Activated naive CD8-positive, alpha-beta T cell treated with anti-CD3 and anti-CD28 coated beads, Interleukin-2, amount 50 U/mL, for 16 hours (primary cell): ENCODE measurements at regions not wholly inside any gene's neighbourhood (a gene's known extent, or its start where the extent isn't known, plus 50 kb on each side); places are given as distances from the start of the nearest gene placed in this dataset.

Experiments
- DNase-seq: peaks from one replicate; pipeline ENCODE4 v3.0.0-alpha.2; 2020; ENCODE audit warnings: low read depth, low spot score

- DNase-seq, result no peak
These were observed 55.1 kb upstream of the LAMA2 start for GRCh38 chr6:128827675-128828464.

- DNase-seq, result no peak
These were observed 56.3 kb upstream of the LAMA2 start for GRCh38 chr6:128826606-128827005.

- DNase-seq, result no peak
These were observed 60.7 kb upstream of the LAMA2 start for GRCh38 chr6:128822271-128822670.

GRCh38 chr6:128821116-128821515 lies 61.8 kb upstream of the LAMA2 start:
- no peak for DNase-seq

- no peak for DNase-seq
These were observed 74.1 kb upstream of the LAMA2 start for GRCh38 chr6:128808856-128809255.

GRCh38 chr6:128807577-128807976 lies 75.4 kb upstream of the LAMA2 start:
- DNase-seq, result no peak

- DNase-seq, result no peak
These were observed 76.7 kb upstream of the LAMA2 start for GRCh38 chr6:128806261-128806660.

GRCh38 chr6:128803911-128804310 lies 79.0 kb upstream of the LAMA2 start:
- DNase-seq, result no peak

- DNase-seq, result no peak
These were observed 81.3 kb upstream of the LAMA2 start for GRCh38 chr6:128801621-128802020.

GRCh38 chr6:128784266-128784665 lies 98.7 kb upstream of the LAMA2 start:
- DNase-seq, result no peak

- no peak for DNase-seq
These were observed 114.8 kb upstream of the LAMA2 start for GRCh38 chr6:128768187-128768586.

GRCh38 chr6:128767705-128768104 lies 115.2 kb upstream of the LAMA2 start:
- DNase-seq, result no peak

GRCh38 chr6:128767150-128767549 lies 115.8 kb upstream of the LAMA2 start:
- no peak for DNase-seq

- DNase-seq, result no peak
These were observed 119.2 kb upstream of the LAMA2 start for GRCh38 chr6:128763599-128764300.

GRCh38 chr6:128759901-128760300 lies 123.0 kb upstream of the LAMA2 start:
- DNase-seq, result no peak

GRCh38 chr6:128759447-128759846 lies 123.5 kb upstream of the LAMA2 start:
- DNase-seq, result no peak

GRCh38 chr6:128757961-128758360 lies 125.0 kb upstream of the LAMA2 start:
- no peak for DNase-seq

GRCh38 chr6:128754658-128755256 lies 128.2 kb upstream of the LAMA2 start:
- DNase-seq, result no peak

- no peak for DNase-seq
These were observed 138.8 kb upstream of the LAMA2 start for GRCh38 chr6:128743974-128744765.

GRCh38 chr6:128742900-128743299 lies 140.0 kb upstream of the LAMA2 start:
- no peak for DNase-seq

- no peak for DNase-seq
These were observed 142.0 kb upstream of the LAMA2 start for GRCh38 chr6:128740951-128741350.

GRCh38 chr6:128739112-128739511 lies 143.8 kb upstream of the LAMA2 start:
- no peak for DNase-seq
